Hematopoietic multipotent progenitor cell treated with erythropoietin and hydrocortisone succinate and interleukin-3 and kit ligand, for 17 days (in vitro differentiated cells): ENCODE measurements at regions not wholly inside any gene's neighbourhood (a gene's known extent, or its start where the extent isn't known, plus 50 kb on each side); places are given as distances from the start of the nearest gene placed in this dataset.
"Not testable (repeated sequence)": the region's sequence is repeated elsewhere in the genome, so short reads cannot be mapped to it uniquely, and the experiment has no call there.

Experiments used
- DNase-seq: peaks from one replicate; pipeline ENCODE4 v3.0.0-alpha.2; 2015; ENCODE audit warnings: low spot score

GRCh38 chr5:57069115-57069835, 104.6 kb upstream of the GPBP1 start:
- no peak for DNase-seq

- DNase-seq: no peak
These were observed 101.5 kb upstream of the GPBP1 start for GRCh38 chr5:57072218-57072892.

GRCh38 chr5:57082441-57083067, 91.3 kb upstream of the GPBP1 start:
- DNase-seq: no peak

- DNase-seq: no peak
These were observed 88.4 kb upstream of the GPBP1 start for GRCh38 chr5:57085306-57086081.

- not testable (repeated sequence) for DNase-seq
These were observed 85.9 kb upstream of the GPBP1 start for GRCh38 chr5:57087947-57088346.

- peak; percentile 16 for DNase-seq
These were observed 78.8 kb upstream of the GPBP1 start for GRCh38 chr5:57094753-57095683.

GRCh38 chr5:57097526-57097925, 76.3 kb upstream of the GPBP1 start:
- DNase-seq: no peak

GRCh38 chr5:57102189-57102904, 71.5 kb upstream of the GPBP1 start:
- no peak for DNase-seq

GRCh38 chr5:57102905-57103255, 71.0 kb upstream of the GPBP1 start:
- no peak for DNase-seq

- DNase-seq: no peak
These were observed 70.4 kb upstream of the GPBP1 start for GRCh38 chr5:57103317-57103907.

GRCh38 chr5:57106661-57107060, 67.2 kb upstream of the GPBP1 start:
- DNase-seq: no peak

- DNase-seq: no peak
These were observed 61.9 kb upstream of the GPBP1 start for GRCh38 chr5:57111993-57112392.

- no peak for DNase-seq
These were observed 60.4 kb upstream of the GPBP1 start for GRCh38 chr5:57113481-57113880.

GRCh38 chr5:57117596-57117995, 56.3 kb upstream of the GPBP1 start:
- DNase-seq: no peak

- DNase-seq: no peak
These were observed 54.8 kb upstream of the GPBP1 start for GRCh38 chr5:57119031-57119430.

- DNase-seq: no peak
These were observed 49.8 kb upstream of the GPBP1 start for GRCh38 chr5:57124014-57124413.
